Putamen (tissue), 1 donor: ENCODE measurements at regions not wholly inside any gene's neighbourhood (a gene's known extent, or its start where the extent isn't known, plus 50 kb on each side); places are given as distances from the start of the nearest gene placed in this dataset.

Source experiments
- DNase-seq: peaks from one replicate; pipeline ENCODE4 v3.0.0-alpha.2; 2016; ENCODE audit warnings: low spot score

DNA sequence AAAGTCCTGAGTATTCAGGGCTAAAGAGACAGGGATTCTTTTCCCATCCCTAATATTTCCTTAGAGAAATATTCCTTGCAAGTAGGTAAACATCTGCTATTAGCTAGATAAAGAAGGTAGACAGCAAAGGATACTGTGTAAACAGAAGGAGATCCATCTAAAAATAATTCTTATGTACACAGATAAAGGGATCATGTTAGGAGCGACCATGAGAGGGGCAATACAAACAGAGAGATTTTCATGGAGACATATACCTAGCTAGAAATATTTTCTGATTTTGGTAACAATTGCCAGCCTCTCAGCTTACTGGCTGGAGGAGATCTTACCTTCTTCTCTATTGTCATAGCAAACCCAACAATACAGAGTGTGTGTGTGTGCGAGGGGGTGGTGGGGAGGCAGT, 184.6 kb upstream of the DMAC1 start:
- peak; percentile 14 for DNase-seq

- DNase-seq = peak; percentile 94
Measured at GRCh38 chr9:7983490-7983889, 183.9 kb upstream of the DMAC1 start.

GRCh38 chr9:7982907-7983306, 183.3 kb upstream of the DMAC1 start:
- no peak for DNase-seq

GRCh38 chr9:7980691-7981289, 181.2 kb upstream of the DMAC1 start:
- DNase-seq = peak; percentile 23

DNA sequence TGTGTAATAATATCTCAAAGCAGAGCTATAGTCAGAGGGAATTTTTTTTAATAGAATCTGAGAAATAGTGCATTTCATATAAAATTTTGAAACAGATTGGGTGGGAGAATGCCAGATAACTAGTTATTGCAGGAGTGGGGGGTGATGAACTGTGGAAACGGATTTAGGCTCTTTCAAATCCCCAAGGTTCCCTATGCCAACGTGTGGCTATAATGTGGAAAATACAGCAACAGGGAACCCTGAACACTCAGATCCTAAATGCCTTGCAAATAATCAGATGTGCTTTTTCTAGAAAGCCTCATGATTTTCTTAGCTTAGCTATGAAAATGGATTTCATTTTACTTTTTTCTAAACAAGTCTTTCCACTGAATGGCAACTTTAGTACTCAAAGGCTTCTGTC, 180.5 kb upstream of the DMAC1 start:
- no peak for DNase-seq

DNA sequence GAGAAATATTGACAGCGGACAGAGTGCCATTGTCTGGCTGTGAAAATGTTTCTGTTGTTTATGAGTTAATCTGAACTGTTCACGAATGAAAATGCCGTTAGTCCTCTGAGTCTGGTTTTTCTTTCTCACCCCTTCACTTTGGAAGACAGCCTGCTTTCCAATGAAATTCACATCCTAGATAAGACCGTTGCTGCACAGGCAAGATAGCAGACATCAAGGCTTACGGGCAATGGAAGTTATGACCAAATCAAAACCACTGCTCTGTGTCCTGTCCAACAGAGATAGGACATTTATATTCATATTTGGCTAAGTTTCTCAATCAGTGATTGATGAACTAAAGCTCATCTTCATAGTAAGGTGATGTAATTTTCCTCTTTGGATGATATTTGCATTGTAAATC, 180.0 kb upstream of the DMAC1 start:
- no peak for DNase-seq

GRCh38 chr9:7977586-7977985, 178.0 kb upstream of the DMAC1 start:
- no peak for DNase-seq

DNA sequence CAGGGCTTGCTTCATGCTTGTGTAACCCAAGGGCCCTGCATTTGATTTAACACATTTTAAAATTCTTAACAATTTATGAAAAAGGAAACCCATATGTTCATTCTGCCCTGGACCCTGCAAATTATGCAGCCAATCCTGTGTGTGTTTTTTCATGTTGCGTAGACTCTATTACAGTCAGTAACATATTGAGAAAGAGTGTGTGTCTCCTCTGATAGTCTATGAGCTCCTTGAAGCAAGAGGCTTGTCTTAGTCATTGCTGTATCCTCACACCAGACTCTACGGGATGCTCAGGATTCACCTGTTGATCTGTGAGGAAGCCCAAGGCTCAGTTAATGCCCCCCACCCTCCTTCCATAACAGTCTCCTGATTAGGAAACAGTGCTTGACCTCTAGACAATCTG, 177.3 kb upstream of the DMAC1 start:
- DNase-seq = no peak

DNA sequence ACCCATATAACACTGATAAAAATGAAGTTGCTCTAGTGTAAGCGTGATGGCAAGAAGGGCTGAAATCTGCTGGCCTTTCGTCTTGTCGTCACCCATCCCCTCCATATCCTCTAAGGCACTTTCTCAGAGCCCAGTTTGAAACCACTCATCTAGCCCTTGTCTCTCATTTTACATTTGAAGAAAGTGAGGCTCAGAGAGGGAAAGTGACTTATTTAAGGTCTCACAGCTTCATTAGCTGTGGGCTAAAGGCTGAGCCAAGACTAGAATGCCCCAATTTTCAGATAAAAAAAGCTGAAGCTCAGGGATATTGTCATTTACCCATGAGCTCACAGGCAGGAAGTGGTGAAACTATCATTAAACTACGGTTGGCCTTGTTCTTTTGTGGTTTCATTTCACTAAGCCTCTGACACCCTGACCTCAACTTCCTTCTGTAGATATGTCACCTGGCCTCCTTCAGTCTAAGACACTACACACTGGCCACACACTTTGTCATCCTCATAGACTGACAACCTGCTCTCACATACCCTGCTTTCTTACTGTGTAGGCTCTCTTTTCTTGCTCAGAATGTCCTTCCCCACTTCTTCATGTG, 176.7 kb upstream of the DMAC1 start:
- no peak for DNase-seq

DNA sequence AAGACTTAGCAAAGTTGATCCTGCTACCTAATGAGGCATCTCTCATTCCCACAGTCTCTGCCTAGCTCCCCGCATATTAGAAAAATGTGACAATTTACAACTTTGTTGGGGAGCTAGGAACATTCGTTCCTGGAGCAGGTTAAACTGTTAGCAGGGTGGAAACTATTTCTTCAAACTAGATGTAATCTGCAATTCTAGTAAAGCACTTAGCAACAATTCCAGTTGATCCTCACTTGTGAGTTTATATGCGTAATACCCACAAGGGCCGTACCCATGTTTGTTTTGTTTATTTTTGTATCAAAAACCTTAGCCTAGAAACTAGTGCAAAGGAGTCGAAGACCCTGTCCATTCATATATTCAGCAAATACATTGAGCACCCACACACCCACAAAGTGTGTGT, 175.8 kb upstream of the DMAC1 start:
- no peak for DNase-seq

- no peak for DNase-seq
Measured at GRCh38 chr9:7974335-7974960, 174.9 kb upstream of the DMAC1 start.

DNA sequence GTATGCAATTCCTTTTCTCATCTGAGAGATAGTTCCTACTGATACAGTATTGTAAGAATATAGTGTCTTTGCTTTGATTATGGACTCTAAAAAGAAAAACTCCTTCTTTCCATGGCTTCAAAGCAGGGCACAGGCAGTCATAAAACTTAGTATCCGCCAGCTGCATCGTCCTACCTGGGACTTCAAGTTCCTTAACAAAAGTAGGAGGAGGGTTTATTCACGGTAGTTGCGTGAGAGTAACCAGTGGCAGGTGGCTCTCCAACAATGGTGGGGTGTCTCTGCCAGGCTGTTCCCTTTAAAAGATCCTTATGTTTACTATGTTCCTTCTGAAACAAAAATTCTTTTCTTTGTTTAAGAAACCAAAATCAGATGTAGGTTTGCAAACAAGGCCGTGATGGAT, 173.5 kb upstream of the DMAC1 start:
- no peak for DNase-seq

DNA sequence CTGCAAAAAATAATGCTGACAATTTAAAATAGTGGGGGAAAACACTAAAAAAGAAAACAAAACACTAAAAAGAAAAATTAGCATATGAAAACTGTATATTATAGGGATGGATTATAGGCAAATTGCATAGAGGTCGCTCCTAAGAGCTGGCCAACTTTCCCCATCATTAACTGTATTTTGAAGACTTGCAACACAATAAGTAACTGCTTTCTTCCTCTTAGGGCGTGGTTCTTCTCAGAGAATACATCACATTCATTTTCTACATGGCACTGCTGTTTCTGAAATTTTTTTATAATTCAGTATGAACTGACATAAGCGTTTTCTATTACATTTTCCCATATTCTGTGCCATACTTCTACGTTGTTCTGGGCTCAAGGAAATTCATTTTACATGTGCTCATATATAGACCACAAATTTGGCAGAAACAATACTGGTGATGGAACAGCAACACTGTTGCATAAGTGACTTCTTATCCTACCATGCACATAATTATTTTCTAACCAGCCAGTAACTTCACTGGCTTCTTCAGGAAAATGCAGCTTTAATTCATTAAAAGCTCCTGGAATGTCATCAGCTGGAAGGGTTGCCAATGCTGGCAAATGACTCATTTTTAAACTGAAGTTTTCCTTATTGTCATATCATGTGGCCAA, 171.2 kb upstream of the DMAC1 start:
- no peak for DNase-seq

GRCh38 chr9:7968687-7969086, 169.1 kb upstream of the DMAC1 start:
- DNase-seq = no peak

GRCh38 chr9:7967851-7968250, 168.3 kb upstream of the DMAC1 start:
- no peak for DNase-seq

- DNase-seq = no peak
Measured at GRCh38 chr9:7967093-7967827, 167.7 kb upstream of the DMAC1 start.

DNA sequence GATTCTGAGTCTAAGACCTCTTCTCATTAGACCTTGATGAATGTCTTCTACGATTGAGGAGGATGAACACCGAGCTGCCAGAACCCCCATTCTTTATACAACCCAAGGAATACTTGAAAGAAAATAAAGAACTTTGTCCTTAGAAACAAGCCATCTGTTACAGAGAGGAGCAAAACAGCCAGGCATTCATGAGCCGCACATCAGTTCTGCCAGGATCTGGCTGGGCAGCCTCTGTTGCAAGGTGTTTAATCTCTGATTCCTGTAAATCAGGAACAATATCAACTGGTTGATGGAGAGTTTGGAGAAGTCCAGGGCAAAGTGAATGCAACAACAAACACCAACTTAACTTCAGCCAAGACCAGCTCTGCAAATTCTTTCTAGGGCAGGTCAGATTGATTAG, 165.5 kb upstream of the DMAC1 start:
- DNase-seq = no peak

DNA sequence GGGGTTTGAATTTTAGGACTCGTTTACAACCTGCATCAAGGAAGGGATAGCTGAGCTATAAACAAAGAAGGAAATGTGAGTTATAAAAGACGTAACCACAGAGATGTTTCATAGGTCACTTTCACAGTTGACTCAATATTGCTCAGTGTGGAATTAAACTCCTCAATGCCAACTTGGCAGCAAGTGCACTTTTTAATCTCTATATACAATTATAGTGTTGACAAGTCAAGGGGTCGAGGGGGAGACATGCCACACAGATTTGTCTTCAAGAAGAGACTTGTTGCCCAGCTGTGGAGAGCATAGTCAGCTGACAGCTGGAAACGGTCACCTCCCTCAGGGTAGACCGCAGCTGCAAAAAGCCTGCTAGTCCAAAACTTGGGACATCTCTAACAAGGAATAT, 163.4 kb upstream of the DMAC1 start:
- no peak for DNase-seq

GRCh38 chr9:7961076-7961475, 161.5 kb upstream of the DMAC1 start:
- DNase-seq = no peak

DNA sequence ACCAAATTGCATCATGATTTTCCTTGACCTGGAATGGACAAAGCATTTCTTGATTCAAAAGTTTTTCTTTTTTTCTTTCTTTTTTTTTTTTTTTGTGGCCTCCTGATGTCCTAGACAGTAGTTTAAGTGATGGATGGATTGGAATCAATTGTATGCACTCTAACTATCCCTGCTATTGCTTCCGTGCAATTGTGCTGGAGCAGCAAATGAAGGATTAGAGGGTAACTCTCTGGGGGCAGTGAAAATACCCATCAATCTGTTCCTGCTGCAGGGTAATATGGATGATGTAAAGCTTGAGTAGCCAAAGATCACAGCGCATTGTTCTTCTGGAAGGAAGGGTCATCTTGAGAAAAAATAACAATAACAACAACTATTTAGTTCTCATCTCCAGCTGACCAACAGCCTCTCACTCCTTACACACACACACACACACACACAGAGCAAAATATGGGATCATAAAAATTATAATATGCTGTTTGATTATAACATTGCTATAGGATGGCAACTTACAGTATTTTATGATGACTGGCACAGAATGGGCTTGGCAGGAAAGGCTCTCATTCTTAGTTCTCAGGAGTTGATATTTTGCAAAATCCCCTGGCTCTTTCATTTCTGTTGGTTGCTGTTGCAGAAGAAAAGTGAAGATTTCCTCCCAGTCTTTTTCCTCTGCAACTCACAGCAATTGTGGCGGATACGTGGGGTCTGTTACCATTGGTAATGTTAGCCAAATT, 160.9 kb upstream of the DMAC1 start:
- DNase-seq = no peak

DNA sequence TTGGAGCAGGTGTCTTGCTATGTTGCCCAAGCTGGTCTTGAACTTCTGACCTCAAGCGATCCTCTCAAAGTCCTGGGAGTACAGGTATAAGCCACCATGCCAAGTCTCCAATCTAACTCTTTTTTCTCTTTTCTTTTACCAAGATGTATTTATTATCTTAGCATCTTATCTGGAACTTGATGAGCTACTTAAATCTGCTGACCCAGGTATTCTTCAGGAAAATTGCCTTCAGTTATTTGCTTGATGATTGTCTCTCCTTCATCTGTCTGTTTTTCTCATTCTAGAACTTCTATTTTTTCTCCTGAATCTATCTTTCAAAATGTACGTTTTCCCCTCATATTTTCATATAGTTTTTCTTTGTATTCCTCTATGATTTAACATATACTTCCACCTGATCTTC, 158.2 kb upstream of the DMAC1 start:
- DNase-seq = no peak

DNA sequence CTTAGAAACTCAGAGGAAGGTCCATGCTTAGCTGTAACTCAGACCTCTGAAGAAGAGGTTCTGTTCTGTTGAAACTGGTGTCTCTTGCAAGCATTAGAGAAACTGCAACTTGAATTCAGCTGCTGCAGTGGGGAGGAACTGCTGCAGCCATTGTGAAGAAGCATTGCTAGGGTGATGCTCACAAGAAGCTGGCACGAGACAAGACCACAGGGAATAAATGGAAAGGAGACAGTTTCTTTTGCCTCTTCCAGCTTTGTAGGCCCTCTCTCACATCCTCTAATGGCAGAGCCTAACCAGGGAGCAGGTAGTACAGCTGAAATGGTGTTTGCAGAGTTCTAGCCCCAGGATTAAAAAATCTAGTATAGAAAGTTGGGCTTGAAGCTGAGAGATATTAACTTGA, 148.0 kb upstream of the DMAC1 start:
- no peak for DNase-seq
